Tibial nerve (tissue), 4 donors: ENCODE measurements at regions not wholly inside any gene's neighbourhood (a gene's known extent, or its start where the extent isn't known, plus 50 kb on each side); places are given as distances from the start of the nearest gene placed in this dataset.

Source experiments
- EP300 ChIP-seq, 2 donors: sonication (generic); formaldehyde crosslinking; IDR thresholded peaks; one replicate each; pipeline ENCODE4 v1.6.1; 2017; ENCODE audit warnings: antibody characterized with exemption in 2 of 2, mild to moderate bottlenecking in 1 of 2
- POLR2A ChIP-seq, 2 donors: fragments of 450-650 bp; IDR thresholded peaks; one replicate each; pipeline ENCODE4 v1.6.1; 2017; ENCODE audit warnings: antibody characterized with exemption in 2 of 2, mild to moderate bottlenecking in 2 of 2, moderate library complexity in 2 of 2
- TF ChIP-seq, protein P1 (sequence below), 5 experiments: fragments of 200-600 bp in 3 of 5; fragments of 450-650 bp in 2 of 5; sonication (generic) in 3 of 5; IDR thresholded peaks; one replicate each; pipeline ENCODE4 v1.5.1; 2016 to 2019; ENCODE audit warnings: antibody characterized with exemption in 5 of 5, mild to moderate bottlenecking in 3 of 5, moderate library complexity in 2 of 5

DNA sequence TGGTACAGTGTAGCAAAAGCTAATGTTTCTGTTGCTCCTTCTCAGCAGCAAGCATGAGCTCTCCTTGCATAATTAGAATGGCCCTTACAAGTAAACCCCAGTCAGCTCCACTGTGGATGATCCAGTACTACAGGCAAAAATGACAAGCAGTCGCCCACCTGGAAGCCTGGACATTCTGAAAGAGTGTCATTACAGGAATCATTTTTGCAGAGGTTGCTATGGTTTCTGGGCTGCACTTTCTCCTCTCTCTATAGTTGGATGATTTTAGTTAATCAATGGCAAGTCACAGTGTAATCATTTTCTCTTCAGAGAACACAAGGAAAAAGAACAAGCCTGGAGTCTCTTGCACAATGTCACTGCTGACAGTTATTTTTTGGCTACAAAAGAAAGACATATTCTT is 102.9 kb upstream of the MYO3A start:
- TF ChIP-seq POLR2A (IDR thresholded peaks at IDR 0.05): no peak
- TF ChIP-seq, protein P1, sequence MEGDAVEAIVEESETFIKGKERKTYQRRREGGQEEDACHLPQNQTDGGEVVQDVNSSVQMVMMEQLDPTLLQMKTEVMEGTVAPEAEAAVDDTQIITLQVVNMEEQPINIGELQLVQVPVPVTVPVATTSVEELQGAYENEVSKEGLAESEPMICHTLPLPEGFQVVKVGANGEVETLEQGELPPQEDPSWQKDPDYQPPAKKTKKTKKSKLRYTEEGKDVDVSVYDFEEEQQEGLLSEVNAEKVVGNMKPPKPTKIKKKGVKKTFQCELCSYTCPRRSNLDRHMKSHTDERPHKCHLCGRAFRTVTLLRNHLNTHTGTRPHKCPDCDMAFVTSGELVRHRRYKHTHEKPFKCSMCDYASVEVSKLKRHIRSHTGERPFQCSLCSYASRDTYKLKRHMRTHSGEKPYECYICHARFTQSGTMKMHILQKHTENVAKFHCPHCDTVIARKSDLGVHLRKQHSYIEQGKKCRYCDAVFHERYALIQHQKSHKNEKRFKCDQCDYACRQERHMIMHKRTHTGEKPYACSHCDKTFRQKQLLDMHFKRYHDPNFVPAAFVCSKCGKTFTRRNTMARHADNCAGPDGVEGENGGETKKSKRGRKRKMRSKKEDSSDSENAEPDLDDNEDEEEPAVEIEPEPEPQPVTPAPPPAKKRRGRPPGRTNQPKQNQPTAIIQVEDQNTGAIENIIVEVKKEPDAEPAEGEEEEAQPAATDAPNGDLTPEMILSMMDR (IDR thresholded peaks at IDR 0.05): no peak
- no peak for TF ChIP-seq EP300 (IDR thresholded peaks at IDR 0.05)
